Karpas-422 (cell line): ENCODE measurements at regions not wholly inside any gene's neighbourhood (a gene's known extent, or its start where the extent isn't known, plus 50 kb on each side); places are given as distances from the start of the nearest gene placed in this dataset.

ENCODE experiments used
- DNase-seq: peaks from one replicate; pipeline ENCODE4 v3.0.0-alpha.2; 2015
- H2AFZ ChIP-seq: fragments of 200-600 bp; sonication (generic); 2 replicates; pipeline ENCODE4 v1.6.1; 2014; ENCODE audit warnings: antibody characterized with exemption, low read length, mixed read lengths
- H3K27ac ChIP-seq: fragments of 200-600 bp; sonication (generic); 2 replicates; pipeline ENCODE4 v1.5.1; 2014; ENCODE audit warnings: mild to moderate bottlenecking, low read length, moderate library complexity
- H3K27me3 ChIP-seq: fragments of 200-600 bp; sonication (generic); 2 replicates; pipeline ENCODE4 v1.6.1; 2014; ENCODE audit warnings: low read length, mixed read lengths
- H3K36me3 ChIP-seq: fragments of 200-600 bp; sonication (generic); 2 replicates; pipeline ENCODE4 v1.6.1; 2014; ENCODE audit warnings: low read length, mixed read lengths; ENCODE audit not compliant: insufficient read depth
- H3K4me1 ChIP-seq: fragments of 200-600 bp; sonication (generic); 2 replicates; pipeline ENCODE4 v1.6.1; 2014; ENCODE audit warnings: mild to moderate bottlenecking, low read length, mixed read lengths
- H3K4me2 ChIP-seq: fragments of 200-600 bp; sonication (generic); 2 replicates; pipeline ENCODE4 v1.6.1; 2014; ENCODE audit warnings: low read length, low read depth, mild to moderate bottlenecking; ENCODE audit not compliant: poor library complexity, severe bottlenecking
- H3K4me3 ChIP-seq: fragments of 200-600 bp; sonication (generic); 2 replicates; pipeline ENCODE4 v1.5.1; 2014; ENCODE audit warnings: mild to moderate bottlenecking, antibody characterized with exemption, low read length, mixed read lengths
- H3K79me2 ChIP-seq: fragments of 200-600 bp; sonication (generic); 2 replicates; pipeline ENCODE4 v1.6.1; 2014; ENCODE audit warnings: mild to moderate bottlenecking, low read length, mixed read lengths
- H3K9ac ChIP-seq: fragments of 200-600 bp; sonication (generic); 2 replicates; pipeline ENCODE4 v1.6.0; 2014; ENCODE audit warnings: low read length
- H3K9me2 ChIP-seq: fragments of 200-600 bp; sonication (generic), shearing (Covaris generic); replicated peaks from 2 replicates; pipeline ENCODE4 v1.6.0; 2014; ENCODE audit warnings: mild to moderate bottlenecking, low read length, moderate library complexity; ENCODE audit not compliant: insufficient read depth
- H3K9me3 ChIP-seq: fragments of 300-700, 200-600 bp; sonication (generic); 2 replicates; pipeline ENCODE4 v1.6.1; 2014; ENCODE audit warnings: low read length, mixed read lengths
- H4K20me1 ChIP-seq: fragments of 200-600 bp; sonication (generic); 2 replicates; pipeline ENCODE4 v1.6.1; 2014; ENCODE audit warnings: mild to moderate bottlenecking, antibody characterized with exemption, low read length, low read depth; ENCODE audit not compliant: insufficient read depth

DNA sequence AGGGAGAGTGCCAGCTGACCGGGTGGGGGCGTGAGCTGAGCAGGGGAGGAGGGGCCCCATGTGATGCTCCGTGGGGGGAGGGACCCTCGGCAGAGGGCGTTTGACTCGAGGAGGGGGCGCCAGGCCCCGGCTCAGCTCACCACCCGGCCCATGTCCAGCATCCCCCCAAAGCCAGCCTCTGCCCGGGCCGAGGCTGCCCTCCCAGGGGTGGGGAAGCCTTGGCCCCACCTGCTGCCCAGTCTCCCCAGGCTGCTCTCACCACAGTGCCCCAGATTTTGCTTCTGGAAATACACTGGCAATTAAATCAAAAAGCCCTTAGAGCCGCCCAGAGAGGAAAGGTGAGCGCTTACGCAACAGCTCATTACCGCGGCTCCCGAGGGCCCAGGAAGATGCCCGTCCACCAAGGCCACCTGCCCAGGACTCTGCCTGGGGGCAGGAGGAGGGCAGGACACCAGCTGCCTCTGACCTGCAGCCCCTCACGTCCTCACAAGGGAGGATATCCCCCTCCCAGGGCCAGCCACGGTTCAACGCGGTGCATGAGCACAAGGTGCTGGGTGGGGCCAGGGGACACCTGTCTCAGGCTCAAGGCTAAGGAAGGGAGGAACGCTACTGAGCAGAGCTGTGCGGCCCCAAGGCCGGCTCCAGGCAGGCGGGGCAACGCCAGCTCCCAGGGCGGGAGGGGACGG lies 70.0 kb upstream of the INPP5A start:
- Histone ChIP-seq H3K79me2 (no peaks in the 10 kb centered on the region), H3K27ac (peak overlapping the region; percentile 92), H3K36me3 (peaks cover 4% of the 10 kb centered on the region; the same call in 1 of the 2 replicates), H3K9me2 (no peaks in the 10 kb centered on the region), H4K20me1 (no peaks in the 10 kb centered on the region), H3K9ac (peak overlapping the region; percentile 73), H3K4me2 (peak overlapping the region; percentile 60), H3K27me3 (no peaks in the 10 kb centered on the region), H3K4me3 (peak overlapping the region; percentile 52; the same call in 1 of the 2 replicates), H2AFZ (no peak overlapping the region), H3K9me3 (no peaks in the 10 kb centered on the region), H3K4me1 (peaks cover 88% of the 10 kb centered on the region)
- peak; percentile 78 for DNase-seq

- Histone ChIP-seq H3K4me2 (peak overlapping the region; percentile 60), H3K9me2 (no peaks in the 10 kb centered on the region), H4K20me1 (no peaks in the 10 kb centered on the region), H2AFZ (no peak overlapping the region), H3K27ac (peak overlapping the region; percentile 92), H3K9ac (peak overlapping the region; percentile 73), H3K79me2 (no peaks in the 10 kb centered on the region), H3K36me3 (peaks cover 4% of the 10 kb centered on the region; the same call in 1 of the 2 replicates), H3K4me3 (peak overlapping the region; percentile 52; the same call in 1 of the 2 replicates), H3K4me1 (peaks cover 83% of the 10 kb centered on the region), H3K9me3 (no peaks in the 10 kb centered on the region), H3K27me3 (no peaks in the 10 kb centered on the region)
- no peak for DNase-seq
Measured at GRCh38 chr10:132468216-132468615, 69.4 kb upstream of the INPP5A start.

GRCh38 chr10:132468651-132469050 lies 68.9 kb upstream of the INPP5A start:
- H3K79me2 ChIP-seq = no peaks in the 10 kb centered on the region
- peak overlapping the region; percentile 58; the same call in 1 of the 2 replicates for H3K4me3 ChIP-seq
- H3K9ac ChIP-seq = peak overlapping the region; percentile 77
- no peak for DNase-seq
- H3K9me2 ChIP-seq = no peaks in the 10 kb centered on the region
- no peaks in the 10 kb centered on the region for H4K20me1 ChIP-seq
- H3K4me1 ChIP-seq = peaks cover 83% of the 10 kb centered on the region
- H3K27me3 ChIP-seq = no peaks in the 10 kb centered on the region
- peak overlapping the region; percentile 97 for H3K27ac ChIP-seq
- H2AFZ ChIP-seq = no peak overlapping the region
- no peaks in the 10 kb centered on the region for H3K9me3 ChIP-seq
- H3K4me2 ChIP-seq = peak overlapping the region; percentile 74
- H3K36me3 ChIP-seq = peaks cover 4% of the 10 kb centered on the region; the same call in 1 of the 2 replicates

DNA sequence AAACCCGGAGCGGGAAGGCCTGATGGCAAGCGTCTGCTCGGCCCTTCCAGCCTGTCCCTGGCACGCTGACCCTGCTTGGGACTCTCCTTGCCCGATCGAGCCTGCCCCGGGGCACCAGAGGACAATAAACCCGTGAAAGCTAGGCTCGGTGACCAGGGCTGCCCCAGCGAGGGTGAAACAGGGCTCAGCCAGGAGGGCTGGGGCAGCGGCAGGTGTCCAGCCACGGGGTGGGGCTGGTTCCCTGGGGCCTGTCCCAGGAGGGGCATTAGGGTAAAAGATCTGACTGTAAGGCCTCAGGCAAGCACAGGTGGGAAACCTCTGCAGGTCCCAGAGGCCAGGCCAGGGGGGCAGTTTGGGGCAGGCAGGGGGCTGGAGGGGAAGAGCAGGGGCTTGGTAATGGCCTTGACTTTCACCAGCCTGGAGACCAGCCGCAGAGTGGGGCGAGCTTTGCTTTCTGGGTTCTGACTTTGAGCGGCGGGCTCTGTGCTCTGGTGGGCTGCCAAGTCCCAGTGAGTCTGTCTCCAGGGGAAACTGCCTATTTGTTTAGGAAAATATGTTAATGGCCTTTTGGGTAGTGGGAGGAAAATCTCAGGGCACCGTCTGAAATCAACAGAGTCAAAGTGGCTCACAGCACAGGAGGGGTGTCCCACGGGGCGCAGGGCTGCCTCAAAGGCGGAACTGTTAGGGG lies 68.2 kb upstream of the INPP5A start:
- no peaks in the 10 kb centered on the region for H3K79me2 ChIP-seq
- peaks cover 76% of the 10 kb centered on the region for H3K4me1 ChIP-seq
- no peak overlapping the region for H2AFZ ChIP-seq
- peak; percentile 97 for DNase-seq
- H3K9ac ChIP-seq = peak overlapping the region; percentile 77
- H3K4me2 ChIP-seq = peak overlapping the region; percentile 74
- H3K27me3 ChIP-seq = no peaks in the 10 kb centered on the region
- no peaks in the 10 kb centered on the region for H3K9me2 ChIP-seq
- peak overlapping the region; percentile 97 for H3K27ac ChIP-seq
- H4K20me1 ChIP-seq = no peaks in the 10 kb centered on the region
- no peaks in the 10 kb centered on the region for H3K9me3 ChIP-seq
- peaks cover 4% of the 10 kb centered on the region; the same call in 1 of the 2 replicates for H3K36me3 ChIP-seq
- peak overlapping the region; percentile 58 for H3K4me3 ChIP-seq

GRCh38 chr10:132470410-132471124 lies 67.0 kb upstream of the INPP5A start:
- Histone ChIP-seq H3K9ac (peak overlapping the region; percentile 73), H3K4me3 (peak overlapping the region; percentile 37; the same call in 1 of the 2 replicates), H3K27ac (peak overlapping the region; percentile 97), H3K9me2 (no peaks in the 10 kb centered on the region), H3K4me1 (peaks cover 70% of the 10 kb centered on the region), H3K27me3 (no peaks in the 10 kb centered on the region), H3K79me2 (no peaks in the 10 kb centered on the region), H2AFZ (peak overlapping the region; percentile 10; the same call in 1 of the 2 replicates), H3K9me3 (no peaks in the 10 kb centered on the region), H4K20me1 (no peaks in the 10 kb centered on the region), H3K4me2 (peak overlapping the region; percentile 74), H3K36me3 (peaks cover 4% of the 10 kb centered on the region; the same call in 1 of the 2 replicates)
- peak; percentile 78 for DNase-seq

DNA sequence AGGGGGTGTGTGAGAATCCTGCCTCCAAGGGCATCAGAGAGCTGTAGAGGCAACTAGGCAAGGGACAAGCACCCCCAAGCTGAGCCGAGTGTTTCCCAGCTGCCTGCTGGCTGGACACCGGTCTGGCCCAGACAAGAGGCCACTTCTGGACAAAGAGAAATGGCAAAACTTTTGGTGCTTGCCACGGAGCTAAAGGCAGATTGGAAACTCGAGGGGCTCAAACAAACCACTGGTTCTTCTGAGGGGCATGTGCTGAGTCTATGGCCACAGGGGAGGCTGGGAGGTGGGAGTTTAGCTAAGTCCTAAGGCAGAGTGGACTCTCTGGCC lies 66.5 kb upstream of the INPP5A start:
- H3K4me1 ChIP-seq = peaks cover 70% of the 10 kb centered on the region
- H3K36me3 ChIP-seq = peaks cover 4% of the 10 kb centered on the region; the same call in 1 of the 2 replicates
- no peaks in the 10 kb centered on the region for H3K9me3 ChIP-seq
- H3K9me2 ChIP-seq = no peaks in the 10 kb centered on the region
- H3K4me3 ChIP-seq = no peak overlapping the region
- H4K20me1 ChIP-seq = no peaks in the 10 kb centered on the region
- H3K4me2 ChIP-seq = peak overlapping the region; percentile 74
- DNase-seq = no peak
- H3K79me2 ChIP-seq = no peaks in the 10 kb centered on the region
- 0 out of 2 replicates have a peak overlapping the region, but pooled peaks have one; percentile 10 for H2AFZ ChIP-seq
- H3K27ac ChIP-seq = peak overlapping the region; percentile 97
- peak overlapping the region; percentile 73 for H3K9ac ChIP-seq
- no peaks in the 10 kb centered on the region for H3K27me3 ChIP-seq

DNA sequence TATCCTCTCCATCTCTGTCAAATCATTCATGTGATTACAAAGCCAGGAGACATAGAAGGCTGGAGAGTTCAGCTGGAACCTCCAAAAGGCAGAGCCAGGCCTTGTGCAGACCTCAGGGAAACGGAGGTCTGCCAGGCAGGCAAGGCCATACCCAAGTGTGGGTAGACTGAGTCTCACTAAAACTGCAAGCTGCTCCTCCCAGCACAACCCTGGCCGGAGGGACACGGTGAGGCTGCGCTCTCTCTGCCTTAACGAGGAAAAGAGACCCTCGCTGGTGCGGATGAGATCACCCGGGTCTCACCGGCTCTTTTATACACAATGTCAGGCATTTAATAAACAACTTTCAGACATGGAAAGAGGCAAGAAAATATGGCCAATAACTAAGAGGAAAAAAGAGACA lies 66.1 kb upstream of the INPP5A start:
- no peaks in the 10 kb centered on the region for H3K9me3 ChIP-seq
- no peaks in the 10 kb centered on the region for H3K9me2 ChIP-seq
- H4K20me1 ChIP-seq = no peaks in the 10 kb centered on the region
- DNase-seq = no peak
- H3K4me1 ChIP-seq = peaks cover 70% of the 10 kb centered on the region
- no peaks in the 10 kb centered on the region for H3K79me2 ChIP-seq
- no peak overlapping the region for H3K4me3 ChIP-seq
- no peaks in the 10 kb centered on the region for H3K27me3 ChIP-seq
- H2AFZ ChIP-seq = no peak overlapping the region
- H3K36me3 ChIP-seq = peaks cover 4% of the 10 kb centered on the region; the same call in 1 of the 2 replicates
- peak overlapping the region; percentile 73 for H3K9ac ChIP-seq
- peak overlapping the region; percentile 74 for H3K4me2 ChIP-seq
- peak overlapping the region; percentile 97 for H3K27ac ChIP-seq

GRCh38 chr10:132475086-132475485 lies 62.5 kb upstream of the INPP5A start:
- no peaks in the 10 kb centered on the region for H4K20me1 ChIP-seq
- H3K27me3 ChIP-seq = no peaks in the 10 kb centered on the region; the same call in 1 of the 2 replicates
- no peaks in the 10 kb centered on the region for H3K9me2 ChIP-seq
- H3K4me3 ChIP-seq = no peak overlapping the region
- DNase-seq = no peak
- H3K9me3 ChIP-seq = no peaks in the 10 kb centered on the region
- H3K79me2 ChIP-seq = no peaks in the 10 kb centered on the region
- H3K27ac ChIP-seq = no peak overlapping the region
- H3K36me3 ChIP-seq = peaks cover 4% of the 10 kb centered on the region; the same call in 1 of the 2 replicates
- no peak overlapping the region for H3K4me2 ChIP-seq
- no peak overlapping the region for H3K9ac ChIP-seq
- H2AFZ ChIP-seq = no peak overlapping the region
- peaks cover 73% of the 10 kb centered on the region for H3K4me1 ChIP-seq
